Activated B cell treated with CpG ODN at 0.5 μM for 24 hours (primary cell): ENCODE measurements at regions not wholly inside any gene's neighbourhood (a gene's known extent, or its start where the extent isn't known, plus 50 kb on each side); places are given as distances from the start of the nearest gene placed in this dataset.

Experiments used
- ATAC-seq: fragments of 200-7000 bp; cut with Tn5 transposase; one replicate; pipeline ENCODE4 v1.10.0; 2021; ENCODE audit warnings: low read depth, mild to moderate bottlenecking, moderate library complexity
- CTCF ChIA-PET: fragments of 350-600 bp; sonication (Branson Sonifier 250); formaldehyde crosslinking; loops from one replicate; lab custom pipeline; 2021; ENCODE audit warnings: antibody characterized with exemption; lab: Charles Lee
- POLR2A ChIA-PET: fragments of 350-600 bp; sonication (Branson Sonifier 250); formaldehyde crosslinking; loops from one replicate; lab custom pipeline; 2021; ENCODE audit warnings: antibody characterized with exemption; lab: Charles Lee
- DNase-seq: peaks from one replicate; pipeline ENCODE4 v3.0.0; 2022
- H3K27ac Mint-ChIP-seq: one replicate; pipeline ENCODE4 v1.8.0; 2020; ENCODE audit warnings: mixed read lengths
- H3K27me3 Mint-ChIP-seq: one replicate; pipeline ENCODE4 v1.8.0; 2021; ENCODE audit warnings: mixed read lengths
- H3K36me3 Mint-ChIP-seq: one replicate; pipeline ENCODE4 v1.8.0; 2021; ENCODE audit warnings: low read depth, mixed read lengths
- H3K4me1 Mint-ChIP-seq: one replicate; pipeline ENCODE4 v1.8.0; 2021; ENCODE audit warnings: mixed read lengths
- H3K4me3 Mint-ChIP-seq: one replicate; pipeline ENCODE4 v1.8.0; 2020; ENCODE audit warnings: mild to moderate bottlenecking, mixed read lengths
- H3K9me3 Mint-ChIP-seq: one replicate; pipeline ENCODE4 v1.8.0; 2020; ENCODE audit warnings: mixed read lengths
- CTCF ChIP-seq: fragments of 200-600 bp; IDR thresholded peaks from one replicate; pipeline ENCODE4 v1.8.0; 2022; ENCODE audit warnings: antibody characterized with exemption, mild to moderate bottlenecking
- intact Hi-C: fragments of 100-400 bp; cut with micrococcal nuclease; formaldehyde crosslinking; loops from one replicate; pipeline ENCODE4 v1.15.1; 2024

- ATAC-seq (no peak), DNase-seq (no peak)
- TF ChIP-seq CTCF: no peak
- H3K4me1 Mint-ChIP-seq: no peaks in the 10 kb centered on the region
- no peak overlapping the region for H3K27ac Mint-ChIP-seq
- H3K4me3 Mint-ChIP-seq: no peak overlapping the region
- H3K36me3 Mint-ChIP-seq: no peaks in the 10 kb centered on the region
- H3K9me3 Mint-ChIP-seq: no peaks in the 10 kb centered on the region
- H3K27me3 Mint-ChIP-seq: peaks cover 7% of the 10 kb centered on the region
- ChIA-PET CTCF (no interaction called here), POLR2A (no interaction called here)
- intact Hi-C loops: no loop called here
These were observed 110.5 kb upstream of the CDYL start for GRCh38 chr6:4665489-4666417.

DNA sequence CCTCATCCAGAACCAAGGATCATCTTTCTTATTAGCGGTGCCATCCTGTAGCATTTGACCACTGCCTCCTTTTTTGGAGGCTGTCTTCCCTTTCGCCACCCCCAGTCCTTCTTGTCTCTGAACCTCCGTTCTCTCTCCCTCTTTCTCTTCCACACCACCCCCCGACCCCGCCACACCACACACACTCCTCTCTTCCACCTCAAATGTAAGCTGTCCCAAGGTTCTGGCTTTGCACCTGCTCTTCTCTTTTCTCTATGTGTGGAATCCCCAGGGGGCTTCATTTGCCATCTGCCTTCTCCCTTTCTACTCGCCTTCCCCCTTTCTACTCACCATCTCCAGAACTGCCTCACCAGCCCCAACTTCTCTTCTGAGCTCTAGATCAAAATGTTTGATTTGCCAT, 111.3 kb upstream of the CDYL start:
- intact Hi-C loops: no loop called here
- Mint-ChIP-seq H3K4me1 (no peaks in the 10 kb centered on the region), H3K27me3 (peaks cover 7% of the 10 kb centered on the region), H3K9me3 (no peaks in the 10 kb centered on the region), H3K36me3 (no peaks in the 10 kb centered on the region), H3K4me3 (no peak overlapping the region), H3K27ac (no peak overlapping the region)
- ATAC-seq (no peak), DNase-seq (no peak)
- ChIA-PET POLR2A (no interaction called here), CTCF (no interaction called here)
- TF ChIP-seq CTCF: no peak

- intact Hi-C loops: no loop called here
- Mint-ChIP-seq H3K27ac (no peak overlapping the region), H3K4me1 (no peaks in the 10 kb centered on the region), H3K36me3 (no peaks in the 10 kb centered on the region), H3K9me3 (no peaks in the 10 kb centered on the region), H3K27me3 (peaks cover 7% of the 10 kb centered on the region), H3K4me3 (no peak overlapping the region)
- no peak for ATAC-seq
- ChIA-PET POLR2A (no interaction called here), CTCF (no interaction called here)
- no peak for TF ChIP-seq CTCF
- DNase-seq: no peak
These were observed 112.0 kb upstream of the CDYL start for GRCh38 chr6:4664117-4664626.

DNA sequence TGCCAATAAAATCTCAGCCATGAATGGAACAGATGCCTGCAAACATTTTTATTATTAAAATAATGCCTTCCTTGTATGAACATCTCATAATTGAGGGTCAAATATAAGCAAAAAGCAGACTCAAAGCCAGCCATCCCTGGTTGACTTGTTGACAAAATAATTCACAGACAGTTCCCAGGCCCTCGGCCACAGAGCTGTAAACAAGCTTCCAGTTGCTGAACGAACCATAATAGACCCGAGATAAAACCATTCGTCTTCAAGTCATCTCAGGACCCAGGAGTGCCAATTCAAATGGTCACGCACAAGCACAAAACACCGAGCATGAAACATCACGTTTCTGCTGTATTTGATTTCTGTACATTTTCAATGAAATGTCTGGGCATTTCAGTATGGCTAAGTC, 113.3 kb upstream of the CDYL start:
- Mint-ChIP-seq H3K4me1 (no peaks in the 10 kb centered on the region), H3K27me3 (peaks cover 7% of the 10 kb centered on the region), H3K27ac (no peak overlapping the region), H3K9me3 (no peaks in the 10 kb centered on the region), H3K36me3 (no peaks in the 10 kb centered on the region), H3K4me3 (no peak overlapping the region)
- intact Hi-C loops: no loop called here
- ChIA-PET POLR2A (no interaction called here), CTCF (no interaction called here)
- no peak for DNase-seq
- TF ChIP-seq CTCF: no peak
- no peak for ATAC-seq

GRCh38 chr6:4661391-4661790, 114.8 kb upstream of the CDYL start:
- CTCF ChIA-PET: no interaction called here
- H3K4me1 Mint-ChIP-seq: no peaks in the 10 kb centered on the region
- intact Hi-C loops: no loop called here
- no peak overlapping the region for H3K27ac Mint-ChIP-seq
- no peak overlapping the region for H3K4me3 Mint-ChIP-seq
- POLR2A ChIA-PET: no interaction called here
- H3K27me3 Mint-ChIP-seq: peaks cover 7% of the 10 kb centered on the region
- no peaks in the 10 kb centered on the region for H3K9me3 Mint-ChIP-seq
- TF ChIP-seq CTCF: no peak
- ATAC-seq (no peak), DNase-seq (no peak)
- H3K36me3 Mint-ChIP-seq: no peaks in the 10 kb centered on the region
